HepG2 (cell line): ENCODE measurements at regions not wholly inside any gene's neighbourhood (a gene's known extent, or its start where the extent isn't known, plus 50 kb on each side); places are given as distances from the start of the nearest gene placed in this dataset.

Experiments
- NR3C1 ChIP-seq: sonication (generic); formaldehyde crosslinking; IDR thresholded peaks from 2 replicates; pipeline ENCODE4 v1.4.0; 2020; ENCODE audit warnings: missing genetic modification reagents
- POLR2A ChIP-seq, 2 experiments: IDR thresholded peaks; 2 replicates each; pipeline ENCODE4 v1.6.1; 2011; ENCODE audit warnings: low read depth in 2 of 2, low read length in 2 of 2, mild to moderate bottlenecking in 1 of 2, moderate library complexity in 1 of 2; ENCODE audit not compliant: insufficient read depth in 1 of 2
- ZNF552 ChIP-seq: sonication (generic); formaldehyde crosslinking; IDR thresholded peaks from 2 replicates; pipeline ENCODE4 v1.9.0; 2022; ENCODE audit warnings: missing genetic modification reagents, mild to moderate bottlenecking, borderline replicate concordance
- TF ChIP-seq, protein P1 (sequence below): sonication (generic); formaldehyde crosslinking; IDR thresholded peaks from 2 replicates; pipeline ENCODE4 v1.8.0; 2022; ENCODE audit warnings: mild to moderate bottlenecking, missing genetic modification reagents, borderline replicate concordance
- TF ChIP-seq, protein P2 (sequence below): sonication (generic); formaldehyde crosslinking; IDR thresholded peaks from 2 replicates; pipeline ENCODE4 v1.4.0; 2020; ENCODE audit warnings: missing genetic modification reagents

DNA sequence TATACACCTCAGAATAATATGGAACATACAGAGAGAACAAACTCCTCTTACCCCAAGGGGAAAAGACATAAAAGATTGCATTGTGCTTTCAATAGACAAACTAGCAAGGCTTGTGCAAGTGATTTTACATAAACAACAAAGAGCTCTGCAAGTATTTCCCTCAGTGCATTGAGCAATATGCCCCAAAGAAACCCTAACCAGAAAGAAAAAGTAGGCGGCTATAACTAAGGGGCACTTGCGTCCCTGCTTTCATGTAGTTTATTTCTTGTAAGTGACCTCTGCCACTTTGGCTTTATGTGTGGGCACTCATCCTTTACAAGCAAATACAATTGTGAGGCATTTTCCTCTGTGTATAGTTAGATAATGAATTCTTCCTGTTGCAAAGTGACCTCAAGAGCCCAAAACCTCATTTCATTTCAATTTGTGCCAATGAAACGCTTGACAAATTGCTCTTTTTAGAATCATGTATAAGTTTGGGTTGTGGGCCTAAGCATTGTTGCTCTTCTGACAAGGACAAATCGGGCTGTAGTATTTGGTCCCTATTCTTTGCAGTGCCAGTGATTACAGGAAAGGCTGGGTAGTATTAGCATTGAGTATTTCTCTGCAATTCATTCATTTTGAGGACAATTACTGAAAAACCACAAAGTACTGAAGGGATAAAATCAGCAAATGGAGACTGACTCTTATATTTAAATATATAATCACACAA lies 282.2 kb downstream of the DTWD2 start:
- TF ChIP-seq ZNF552 (CRISPR knock-in tag) (no peak), NR3C1 (no peak), POLR2A (IDR thresholded peaks at IDR 0.05; ENCODE audit: insufficient read depth in 1 of 2, low read depth in 2 of 2, low read length in 2 of 2) (no peak)
- TF ChIP-seq, protein P1, sequence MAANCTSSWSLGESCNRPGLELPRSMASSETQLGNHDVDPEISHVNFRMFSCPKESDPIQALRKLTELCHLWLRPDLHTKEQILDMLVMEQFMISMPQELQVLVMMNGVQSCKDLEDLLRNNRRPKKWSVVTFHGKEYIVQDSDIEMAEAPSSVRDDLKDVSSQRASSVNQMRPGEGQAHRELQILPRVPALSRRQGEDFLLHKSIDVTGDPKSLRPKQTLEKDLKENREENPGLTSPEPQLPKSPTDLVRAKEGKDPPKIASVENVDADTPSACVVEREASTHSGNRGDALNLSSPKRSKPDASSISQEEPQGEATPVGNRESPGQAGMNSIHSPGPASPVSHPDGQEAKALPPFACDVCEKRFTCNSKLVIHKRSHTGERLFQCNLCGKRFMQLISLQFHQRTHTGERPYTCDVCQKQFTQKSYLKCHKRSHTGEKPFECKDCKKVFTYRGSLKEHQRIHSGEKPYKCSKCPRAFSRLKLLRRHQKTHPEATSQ (CRISPR knock-in tag): no peak
- TF ChIP-seq, protein P2, sequence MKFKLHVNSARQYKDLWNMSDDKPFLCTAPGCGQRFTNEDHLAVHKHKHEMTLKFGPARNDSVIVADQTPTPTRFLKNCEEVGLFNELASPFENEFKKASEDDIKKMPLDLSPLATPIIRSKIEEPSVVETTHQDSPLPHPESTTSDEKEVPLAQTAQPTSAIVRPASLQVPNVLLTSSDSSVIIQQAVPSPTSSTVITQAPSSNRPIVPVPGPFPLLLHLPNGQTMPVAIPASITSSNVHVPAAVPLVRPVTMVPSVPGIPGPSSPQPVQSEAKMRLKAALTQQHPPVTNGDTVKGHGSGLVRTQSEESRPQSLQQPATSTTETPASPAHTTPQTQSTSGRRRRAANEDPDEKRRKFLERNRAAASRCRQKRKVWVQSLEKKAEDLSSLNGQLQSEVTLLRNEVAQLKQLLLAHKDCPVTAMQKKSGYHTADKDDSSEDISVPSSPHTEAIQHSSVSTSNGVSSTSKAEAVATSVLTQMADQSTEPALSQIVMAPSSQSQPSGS (CRISPR knock-in tag): no peak
